ENCODE measurements at regions not wholly inside any gene's neighbourhood (a gene's known extent, or its start where the extent isn't known, plus 50 kb on each side); places are given as distances from the start of the nearest gene placed in this dataset.

DNA sequence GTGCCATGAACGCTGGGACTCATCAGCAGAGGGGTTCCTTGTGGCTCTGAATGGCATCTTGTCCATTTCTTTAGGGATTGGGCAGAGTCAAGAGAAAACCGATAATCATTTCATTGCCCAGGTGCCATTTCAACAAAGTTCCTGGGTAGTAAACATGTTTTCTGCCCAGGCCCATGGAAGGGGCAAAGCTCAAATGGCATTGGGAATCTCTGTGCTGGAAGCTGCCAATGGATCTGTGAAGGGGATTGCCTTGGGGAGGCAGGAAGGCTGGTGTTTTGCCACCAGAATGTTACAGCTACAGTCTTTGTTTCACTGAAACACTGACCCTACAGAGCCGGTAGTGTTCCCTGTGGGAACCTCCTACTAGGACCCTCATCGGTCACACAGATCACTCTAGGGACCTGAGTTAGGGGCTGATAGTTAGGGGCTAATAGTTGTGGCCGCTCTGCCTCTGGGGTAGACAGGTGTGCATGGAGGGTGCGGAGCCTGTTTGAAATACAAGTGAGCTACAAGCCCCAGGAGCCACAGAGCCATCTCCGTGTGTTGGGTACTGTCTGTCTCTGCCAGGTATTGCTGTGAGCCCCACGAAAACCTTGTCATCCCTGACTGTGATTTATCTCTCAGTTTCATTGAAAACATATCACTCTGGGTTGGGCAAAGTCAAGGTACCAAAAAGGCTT is 224.4 kb upstream of the COPS8 start:
- H3K4me3 ChIP-seq (replicated peaks; ENCODE audit: low read depth, low read length) = no peak overlapping the region
- DNase-seq (ENCODE audit: low read depth) = no peak
- no peak for TF ChIP-seq CTCF (IDR thresholded peaks at IDR 0.05; ENCODE audit: low read length, missing control alignments)

DNA sequence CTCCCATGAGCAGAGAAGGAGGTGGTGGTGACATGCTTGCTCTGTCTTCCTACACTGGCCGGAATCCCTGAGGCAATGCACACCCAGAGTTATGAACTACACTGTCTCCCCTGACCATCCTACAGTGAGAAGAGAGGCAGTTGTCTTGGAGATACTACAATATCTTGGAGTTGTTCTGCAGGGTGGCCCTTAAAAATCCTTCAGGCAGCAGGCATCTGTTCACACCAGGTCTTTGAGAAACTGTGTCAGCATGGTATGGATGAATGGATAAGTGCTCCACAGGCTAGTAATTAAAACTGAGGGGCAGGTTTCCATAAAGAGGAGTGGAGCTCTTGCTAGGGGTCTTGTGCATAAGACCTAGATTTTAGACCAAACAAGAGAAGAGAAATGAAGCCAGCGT is 223.7 kb upstream of the COPS8 start:
- TF ChIP-seq CTCF (IDR thresholded peaks at IDR 0.05; ENCODE audit: low read length, missing control alignments) = no peak
- DNase-seq (ENCODE audit: low read depth) = no peak

DNA sequence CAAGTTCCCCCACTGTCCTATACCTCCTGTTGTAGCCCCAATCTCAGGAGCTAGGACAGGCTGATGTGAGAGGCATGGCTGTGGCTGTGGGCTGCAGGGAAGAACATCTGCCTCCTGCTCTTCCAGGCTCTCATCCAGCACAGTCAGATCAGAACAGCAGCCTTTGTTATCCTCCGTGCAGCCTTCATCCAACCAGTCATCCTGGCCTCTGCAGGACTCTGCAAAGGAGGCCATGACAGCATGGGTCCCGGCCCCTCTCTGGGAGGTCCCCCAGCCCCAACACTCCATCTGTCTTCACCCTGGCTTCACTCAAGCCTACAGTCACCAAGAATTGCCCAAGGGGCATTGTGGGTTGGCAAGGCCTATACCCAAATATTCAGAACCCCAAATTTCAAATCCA is 223.2 kb upstream of the COPS8 start:
- no peak for TF ChIP-seq CTCF (IDR thresholded peaks at IDR 0.05; ENCODE audit: low read length, missing control alignments)
- no peak overlapping the region for H3K4me3 ChIP-seq (replicated peaks; ENCODE audit: low read depth, low read length)
- DNase-seq (ENCODE audit: low read depth) = no peak

More for the DNA sequence above, 223.7 kb upstream of the COPS8 start:
- no peak overlapping the region for H3K4me3 ChIP-seq (replicated peaks; ENCODE audit: low read depth, low read length)

DNA sequence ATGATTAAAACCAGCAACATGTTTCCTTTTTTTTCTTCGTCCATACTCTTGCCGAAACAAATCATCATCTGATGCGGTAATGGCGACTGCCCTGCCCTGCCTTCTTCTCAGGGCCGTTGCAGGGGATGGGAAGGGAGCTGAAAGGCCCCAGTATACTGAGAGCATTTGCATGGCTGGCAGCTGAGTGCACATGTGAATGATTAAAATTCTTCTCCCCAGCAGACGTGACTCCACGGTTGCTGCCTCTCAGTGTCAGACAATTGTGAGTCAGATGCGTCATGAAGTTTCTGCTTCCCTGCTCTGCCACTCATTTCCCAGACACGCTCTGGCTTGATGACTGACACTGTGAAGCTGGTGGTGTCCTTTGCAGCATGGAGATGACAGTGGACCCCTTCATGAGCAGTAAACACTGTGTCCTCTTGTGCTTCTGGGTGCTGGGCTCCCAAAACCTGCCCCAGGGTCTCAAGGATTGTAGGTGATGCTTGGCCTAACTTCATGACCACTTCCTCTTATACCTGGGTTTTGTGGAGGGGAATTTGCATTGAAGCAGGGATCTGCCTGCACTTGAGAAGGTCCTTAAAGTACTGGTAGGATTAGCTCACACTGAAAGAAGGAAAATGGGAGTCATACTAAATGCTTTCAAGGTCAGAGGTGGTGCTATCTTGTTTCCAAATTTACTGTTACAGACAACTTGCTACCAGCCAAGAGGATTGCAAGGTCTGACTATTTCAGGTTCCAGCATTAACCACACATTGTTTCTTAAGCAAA is 222.5 kb upstream of the COPS8 start:
- H3K4me3 ChIP-seq (replicated peaks; ENCODE audit: low read depth, low read length) = no peak overlapping the region
- TF ChIP-seq CTCF (IDR thresholded peaks at IDR 0.05; ENCODE audit: low read length, missing control alignments) = no peak
- peak; percentile 27 for DNase-seq (ENCODE audit: low read depth)

DNA sequence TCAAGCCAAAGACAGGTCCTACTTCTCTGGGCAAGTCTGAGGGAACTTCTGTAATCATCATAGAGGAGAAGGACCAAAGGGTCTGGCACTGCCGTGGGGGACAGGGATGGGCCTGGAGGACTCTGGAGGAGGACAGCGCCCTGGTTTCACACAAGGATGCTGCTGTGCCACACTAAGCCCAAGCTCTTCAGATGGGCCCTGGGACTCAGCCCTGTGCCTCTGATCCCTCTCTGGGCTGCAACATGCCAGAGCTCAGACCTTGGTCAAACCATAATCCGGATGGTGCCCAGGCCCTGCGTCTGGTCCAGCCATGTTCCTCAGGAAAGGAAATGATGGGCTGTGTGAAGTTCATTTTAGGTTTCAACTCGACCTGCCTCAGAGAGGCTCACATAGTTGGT is 222.0 kb upstream of the COPS8 start:
- TF ChIP-seq CTCF (IDR thresholded peaks at IDR 0.05; ENCODE audit: low read length, missing control alignments) = no peak
- H3K4me3 ChIP-seq (replicated peaks; ENCODE audit: low read depth, low read length) = no peak overlapping the region
- no peak for DNase-seq (ENCODE audit: low read depth)

DNA sequence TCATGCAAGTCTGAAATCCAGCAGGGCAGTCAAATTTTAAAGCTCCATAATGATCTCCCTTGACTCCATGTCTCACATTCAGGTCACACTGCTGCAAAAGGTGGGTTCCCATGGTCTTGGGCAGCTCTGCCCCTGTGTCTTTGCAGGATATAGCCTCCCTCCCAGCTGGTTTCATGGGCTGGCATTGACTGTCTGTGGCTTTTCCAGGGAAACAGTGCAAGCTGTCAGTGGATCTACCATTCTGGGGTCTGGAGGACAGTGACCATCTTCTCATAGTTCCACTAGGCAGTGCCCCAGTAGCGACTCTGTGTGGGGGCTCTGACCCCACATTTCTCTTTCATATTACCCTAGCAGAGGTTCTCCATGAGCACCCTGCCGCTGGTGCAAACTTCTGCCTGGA is 220.6 kb upstream of the COPS8 start:
- H3K4me3 ChIP-seq (replicated peaks; ENCODE audit: low read depth, low read length) = no peak overlapping the region
- DNase-seq (ENCODE audit: low read depth) = no peak
- TF ChIP-seq CTCF (IDR thresholded peaks at IDR 0.05; ENCODE audit: low read length, missing control alignments) = no peak

Data from fibroblast of pulmonary artery (primary cell).